SH-SY5Y (cell line): ENCODE measurements at regions not wholly inside any gene's neighbourhood (a gene's known extent, or its start where the extent isn't known, plus 50 kb on each side); places are given as distances from the start of the nearest gene placed in this dataset.

ENCODE experiments used
- GATA2 ChIP-seq: IDR thresholded peaks from 2 replicates; pipeline ENCODE4 v1.6.1; 2011; ENCODE audit warnings: mild to moderate bottlenecking, low read depth, low read length
- GATA3 ChIP-seq: IDR thresholded peaks from 2 replicates; pipeline ENCODE4 v1.6.1; 2011; ENCODE audit warnings: low read depth, mild to moderate bottlenecking, low read length, moderate library complexity

DNA sequence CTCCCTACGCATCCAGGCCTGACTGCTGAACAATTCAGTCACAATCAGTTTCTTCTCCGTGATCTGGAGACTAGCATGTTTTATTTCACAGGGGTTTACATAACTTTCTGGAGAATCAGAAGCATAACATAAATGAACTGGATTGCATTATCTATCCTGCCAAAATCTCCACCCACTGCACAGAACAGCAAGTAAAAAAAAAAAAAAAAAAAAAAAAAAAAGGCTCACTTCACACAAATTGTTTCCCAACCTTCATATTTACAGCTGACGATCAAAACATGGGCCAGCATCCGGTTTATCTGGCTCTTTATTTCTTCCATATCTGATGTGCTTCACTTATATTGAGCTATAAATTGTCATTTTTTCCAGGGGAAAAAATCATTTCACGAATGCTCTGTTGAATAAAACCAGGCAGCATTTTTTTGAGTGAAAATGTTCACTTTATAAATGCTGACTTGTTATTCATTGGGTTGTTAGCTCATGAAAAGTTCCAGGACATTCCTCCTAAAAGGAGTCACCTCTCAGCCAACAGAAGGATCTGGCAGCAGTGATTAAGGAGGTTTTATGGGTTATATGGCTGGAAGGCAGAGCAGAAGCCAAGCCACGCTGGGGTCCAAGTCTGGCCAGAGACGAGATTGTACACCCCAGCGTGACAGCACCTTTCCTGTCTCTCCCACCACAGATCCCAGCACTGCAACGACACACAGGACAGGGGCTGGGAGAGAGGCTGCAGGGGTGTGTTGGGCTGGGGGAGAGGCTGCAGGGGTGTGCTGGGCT is 51.2 kb upstream of the GLI2 start:
- TF ChIP-seq GATA2 (no peak), GATA3 (no peak)
